GM12873 (cell line): ENCODE measurements at regions not wholly inside any gene's neighbourhood (a gene's known extent, or its start where the extent isn't known, plus 50 kb on each side); places are given as distances from the start of the nearest gene placed in this dataset.

Source experiments
- CTCF ChIP-seq: IDR thresholded peaks from 2 replicates; pipeline ENCODE4 v1.5.1; 2012; ENCODE audit warnings: low read depth, mild to moderate bottlenecking, moderate library complexity, low read length, control low read depth; ENCODE audit not compliant: insufficient read depth; ENCODE audit errors: missing control alignments

- no peak for TF ChIP-seq CTCF
These were observed 206.1 kb downstream of the YTHDC2 start for GRCh38 chr5:113719549-113719948.

- no peak for TF ChIP-seq CTCF
These were observed 207.7 kb downstream of the YTHDC2 start for GRCh38 chr5:113721171-113721570.

GRCh38 chr5:113723021-113723420, 209.5 kb downstream of the YTHDC2 start:
- TF ChIP-seq CTCF: no peak

- no peak for TF ChIP-seq CTCF
These were observed 222.3 kb downstream of the YTHDC2 start for GRCh38 chr5:113735751-113736150.

GRCh38 chr5:113742176-113742575, 228.7 kb downstream of the YTHDC2 start:
- no peak for TF ChIP-seq CTCF

- no peak for TF ChIP-seq CTCF
These were observed 229.1 kb downstream of the YTHDC2 start for GRCh38 chr5:113742639-113743038.

- no peak for TF ChIP-seq CTCF
These were observed 234.9 kb downstream of the YTHDC2 start for GRCh38 chr5:113748403-113748802.
